ENCODE measurements at regions not wholly inside any gene's neighbourhood (a gene's known extent, or its start where the extent isn't known, plus 50 kb on each side); places are given as distances from the start of the nearest gene placed in this dataset.

GRCh38 chr15:62559381-62559733 is 394.3 kb upstream of the C2CD4B start:
- Histone ChIP-seq H3K4me2 (ENCODE audit: control insufficient read depth, extremely low read depth, insufficient read depth, low read depth, low read length) (no peak overlapping the region), H2AFZ (ENCODE audit: control insufficient read depth, low read length) (no peak overlapping the region), H3K9ac (ENCODE audit: control insufficient read depth, extremely low read depth, insufficient read depth, low read length) (no peak overlapping the region), H4K20me1 (ENCODE audit: control insufficient read depth, extremely low read depth, insufficient read depth, low read length) (no peaks in the 10 kb centered on the region), H3K27ac (ENCODE audit: control insufficient read depth, insufficient read depth, low read length) (no peak overlapping the region), H3K36me3 (ENCODE audit: control insufficient read depth in 2 of 2, extremely low read depth in 1 of 2, insufficient read depth in 2 of 2, low read length in 2 of 2) (no peaks in the 10 kb centered on the region), H3K27me3 (ENCODE audit: control insufficient read depth, extremely low read depth, insufficient read depth, low read length) (no peaks in the 10 kb centered on the region), H3K79me2 (ENCODE audit: control insufficient read depth, insufficient read depth, low read length) (no peaks in the 10 kb centered on the region), H3K4me1 (ENCODE audit: control insufficient read depth, extremely low read depth, insufficient read depth, low read length) (no peaks in the 10 kb centered on the region), H3K4me3 (ENCODE audit: control insufficient read depth in 2 of 3, extremely low read depth in 1 of 3, insufficient read depth in 2 of 3, low read depth in 1 of 3, low read length in 3 of 3) (no peak overlapping the region), H3K9me1 (ENCODE audit: control insufficient read depth, extremely low read depth, insufficient read depth, low read length) (no peaks in the 10 kb centered on the region), H3K9me3 (ENCODE audit: control insufficient read depth, low read depth, low read length) (no peaks in the 10 kb centered on the region)
- TF ChIP-seq EZH2 (IDR thresholded peaks at IDR 0.05; ENCODE audit: low read length) (no peak), CTCF (optimal IDR thresholded peaks at IDR 0.05 in 1 of 3, IDR thresholded peaks at IDR 0.05 in 1 of 3, conservative IDR thresholded peaks at IDR 0.05 in 1 of 3; ENCODE audit: extremely low read depth in 1 of 3, insufficient read depth in 2 of 3, low read length in 3 of 3) (no peak)
- DNase-seq (ENCODE audit: low read depth, low spot score) (no peak), FAIRE-seq (no peak)
- dilution Hi-C loops (cut with MboI; ENCODE audit: extremely low pct_ligation_motif_present, low sequenced_read_pairs) = no loop called here

GRCh38 chr15:62561059-62561519 is 396.0 kb upstream of the C2CD4B start:
- no peak overlapping the region for H2AFZ ChIP-seq (ENCODE audit: control insufficient read depth, low read length)
- DNase-seq (ENCODE audit: low read depth, low spot score) = no peak

More at GRCh38 chr15:62561059-62561519, 396.0 kb upstream of the C2CD4B start:
- Histone ChIP-seq H3K9me3 (ENCODE audit: control insufficient read depth, low read depth, low read length) (no peaks in the 10 kb centered on the region), H3K79me2 (ENCODE audit: control insufficient read depth, insufficient read depth, low read length) (no peaks in the 10 kb centered on the region), H3K27me3 (ENCODE audit: control insufficient read depth, extremely low read depth, insufficient read depth, low read length) (no peaks in the 10 kb centered on the region), H3K4me1 (ENCODE audit: control insufficient read depth, extremely low read depth, insufficient read depth, low read length) (peaks cover 2% of the 10 kb centered on the region), H3K36me3 (ENCODE audit: control insufficient read depth in 2 of 2, extremely low read depth in 1 of 2, insufficient read depth in 2 of 2, low read length in 2 of 2) (no peaks in the 10 kb centered on the region), H3K9ac (ENCODE audit: control insufficient read depth, extremely low read depth, insufficient read depth, low read length) (no peak overlapping the region), H3K9me1 (ENCODE audit: control insufficient read depth, extremely low read depth, insufficient read depth, low read length) (no peaks in the 10 kb centered on the region), H3K27ac (ENCODE audit: control insufficient read depth, insufficient read depth, low read length) (no peak overlapping the region), H4K20me1 (ENCODE audit: control insufficient read depth, extremely low read depth, insufficient read depth, low read length) (no peaks in the 10 kb centered on the region), H3K4me3 (ENCODE audit: control insufficient read depth in 2 of 3, extremely low read depth in 1 of 3, insufficient read depth in 2 of 3, low read depth in 1 of 3, low read length in 3 of 3) (peak overlapping the region in 1 of 3 experiments; percentile 1), H3K4me2 (ENCODE audit: control insufficient read depth, extremely low read depth, insufficient read depth, low read depth, low read length) (peak overlapping the region; percentile 4)
- dilution Hi-C loops (cut with MboI; ENCODE audit: extremely low pct_ligation_motif_present, low sequenced_read_pairs) = no loop called here
- no peak for TF ChIP-seq CTCF (optimal IDR thresholded peaks at IDR 0.05 in 1 of 3, IDR thresholded peaks at IDR 0.05 in 1 of 3, conservative IDR thresholded peaks at IDR 0.05 in 1 of 3; ENCODE audit: extremely low read depth in 1 of 3, insufficient read depth in 2 of 3, low read length in 3 of 3)
- no peak for TF ChIP-seq EZH2 (IDR thresholded peaks at IDR 0.05; ENCODE audit: low read length)
- no peak for FAIRE-seq

All from keratinocyte (primary cell).